CD4-positive, alpha-beta T cell (primary cell): ENCODE measurements at regions not wholly inside any gene's neighbourhood (a gene's known extent, or its start where the extent isn't known, plus 50 kb on each side); places are given as distances from the start of the nearest gene placed in this dataset.

Experiments
- ATAC-seq: fragments of 200-7000 bp; cut with Tn5 transposase; one replicate; pipeline ENCODE4 v1.10.0; 2022; ENCODE audit warnings: mild to moderate bottlenecking; ENCODE audit not compliant: poor library complexity
- CTCF ChIA-PET: fragments of 350-600 bp; sonication (Branson Sonifier 250); formaldehyde crosslinking; loops from one replicate; lab custom pipeline; 2021; ENCODE audit warnings: antibody characterized with exemption, inconsistent platforms; lab: Charles Lee
- POLR2A ChIA-PET: fragments of 350-600 bp; sonication (Branson Sonifier 250); formaldehyde crosslinking; loops from one replicate; lab custom pipeline; 2021; ENCODE audit warnings: antibody characterized with exemption, inconsistent platforms; lab: Charles Lee
- DNase-seq, 14 experiments: peaks; one replicate each; pipeline ENCODE4 v3.0.0-alpha.2; 2013 to 2020; ENCODE audit warnings: mixed read lengths in 2 of 14
- H3K27ac ChIP-seq, 2 donors: one replicate each; pipeline versions ENCODE4 v1.5.1 to v1.7.0; 2013; ENCODE audit warnings: low read length in 2 of 2, low read depth in 1 of 2, mild to moderate bottlenecking in 1 of 2
- H3K27me3 ChIP-seq, 2 experiments: 1 replicate in 1 of 2; 2 replicates in 1 of 2; pipeline versions ENCODE4 v1.6.1 to v1.7.0; 2013; ENCODE audit warnings: low read length in 2 of 2, control low read depth in 1 of 2, mild to moderate bottlenecking in 1 of 2, moderate library complexity in 1 of 2; ENCODE audit not compliant: insufficient read depth in 2 of 2, control insufficient read depth in 1 of 2
- H3K36me3 ChIP-seq: one replicate; pipeline ENCODE4 v1.6.1; 2013; ENCODE audit warnings: low read length, control low read depth; ENCODE audit not compliant: insufficient read depth
- H3K4me1 ChIP-seq: one replicate; pipeline ENCODE4 v1.6.1; 2013; ENCODE audit warnings: low read length, control low read depth; ENCODE audit not compliant: insufficient read depth
- H3K4me3 ChIP-seq: one replicate; pipeline ENCODE4 v1.5.1; 2013; ENCODE audit warnings: mild to moderate bottlenecking, low read length, moderate library complexity
- H3K9me3 ChIP-seq, 2 experiments: 1 replicate in 1 of 2; 2 replicates in 1 of 2; pipeline versions ENCODE4 v1.6.1 to v1.7.0; 2013; ENCODE audit warnings: low read length in 2 of 2, mild to moderate bottlenecking in 2 of 2, control low read depth in 1 of 2, moderate library complexity in 1 of 2; ENCODE audit not compliant: control insufficient read depth in 1 of 2, insufficient read depth in 1 of 2
- H3K27ac Mint-ChIP-seq: one replicate; pipeline ENCODE4 v1.8.0; 2020; ENCODE audit warnings: mixed read lengths
- H3K27me3 Mint-ChIP-seq: one replicate; pipeline ENCODE4 v1.8.0; 2021; ENCODE audit warnings: mixed read lengths
- H3K36me3 Mint-ChIP-seq: one replicate; pipeline ENCODE4 v1.8.0; 2021; ENCODE audit warnings: low read depth, mixed read lengths
- H3K4me1 Mint-ChIP-seq: one replicate; pipeline ENCODE4 v1.8.0; 2021; ENCODE audit warnings: low read depth, mixed read lengths
- H3K4me3 Mint-ChIP-seq: one replicate; pipeline ENCODE4 v1.8.0; 2020; ENCODE audit warnings: mild to moderate bottlenecking, mixed read lengths
- H3K9me3 Mint-ChIP-seq: one replicate; pipeline ENCODE4 v1.8.0; 2020; ENCODE audit warnings: mixed read lengths
- intact Hi-C, 2 experiments: fragments of 100-400 bp; cut with DNase I in 1 of 2; cut with micrococcal nuclease in 1 of 2; formaldehyde crosslinking; loops; one replicate each; pipeline versions ENCODE4 v1.15.1 to v1.9.0; 2023 to 2025; cut with DNase I, micrococcal nuclease
- TF ChIP-seq, protein P1 (sequence below): fragments of 200-600 bp; IDR thresholded peaks from one replicate; pipeline ENCODE4 v1.8.0; 2022; ENCODE audit warnings: antibody characterized with exemption, mild to moderate bottlenecking

DNA sequence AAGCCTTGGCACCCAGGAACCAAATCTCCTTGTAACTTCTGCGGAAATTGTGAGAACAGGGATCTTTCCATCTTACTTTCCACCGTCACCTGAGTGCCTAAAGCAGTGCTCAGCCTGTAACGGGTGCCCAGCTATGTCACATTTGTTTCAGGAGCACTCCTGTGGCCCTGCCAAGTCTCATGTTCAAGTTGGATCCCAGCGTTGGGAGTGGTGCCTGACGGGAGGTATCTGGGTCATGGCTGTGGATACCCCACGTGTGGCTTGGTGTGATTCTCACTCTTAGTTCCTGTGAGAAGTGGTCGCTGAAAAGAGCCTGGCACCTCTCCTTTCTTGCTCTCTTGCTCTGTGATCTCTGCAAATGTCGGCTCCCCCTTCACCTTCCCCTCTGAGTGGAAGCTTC, 114.9 kb downstream of the UQCRFS1 start:
- Mint-ChIP-seq H3K27ac (no peak overlapping the region), H3K27me3 (peaks cover 4% of the 10 kb centered on the region), H3K4me1 (no peaks in the 10 kb centered on the region), H3K9me3 (peaks cover 3% of the 10 kb centered on the region), H3K36me3 (no peaks in the 10 kb centered on the region), H3K4me3 (no peak overlapping the region)
- DNase-seq (no peak), ATAC-seq (no peak)
- CTCF ChIA-PET = no interaction called here
- TF ChIP-seq, protein P1, sequence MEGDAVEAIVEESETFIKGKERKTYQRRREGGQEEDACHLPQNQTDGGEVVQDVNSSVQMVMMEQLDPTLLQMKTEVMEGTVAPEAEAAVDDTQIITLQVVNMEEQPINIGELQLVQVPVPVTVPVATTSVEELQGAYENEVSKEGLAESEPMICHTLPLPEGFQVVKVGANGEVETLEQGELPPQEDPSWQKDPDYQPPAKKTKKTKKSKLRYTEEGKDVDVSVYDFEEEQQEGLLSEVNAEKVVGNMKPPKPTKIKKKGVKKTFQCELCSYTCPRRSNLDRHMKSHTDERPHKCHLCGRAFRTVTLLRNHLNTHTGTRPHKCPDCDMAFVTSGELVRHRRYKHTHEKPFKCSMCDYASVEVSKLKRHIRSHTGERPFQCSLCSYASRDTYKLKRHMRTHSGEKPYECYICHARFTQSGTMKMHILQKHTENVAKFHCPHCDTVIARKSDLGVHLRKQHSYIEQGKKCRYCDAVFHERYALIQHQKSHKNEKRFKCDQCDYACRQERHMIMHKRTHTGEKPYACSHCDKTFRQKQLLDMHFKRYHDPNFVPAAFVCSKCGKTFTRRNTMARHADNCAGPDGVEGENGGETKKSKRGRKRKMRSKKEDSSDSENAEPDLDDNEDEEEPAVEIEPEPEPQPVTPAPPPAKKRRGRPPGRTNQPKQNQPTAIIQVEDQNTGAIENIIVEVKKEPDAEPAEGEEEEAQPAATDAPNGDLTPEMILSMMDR = no peak
- POLR2A ChIA-PET = no interaction called here
- no peak overlapping the region for H3K27ac ChIP-seq
- H3K4me3 ChIP-seq = no peak overlapping the region
- no peaks in the 10 kb centered on the region for H3K4me1 ChIP-seq
- H3K36me3 ChIP-seq = no peaks in the 10 kb centered on the region
- intact Hi-C loops = no loop called here
- peaks cover 0 to 13% of the 10 kb centered on the region in 2 experiments for H3K9me3 ChIP-seq
- H3K27me3 ChIP-seq = peaks cover 0 to 3% of the 10 kb centered on the region in 2 experiments

DNA sequence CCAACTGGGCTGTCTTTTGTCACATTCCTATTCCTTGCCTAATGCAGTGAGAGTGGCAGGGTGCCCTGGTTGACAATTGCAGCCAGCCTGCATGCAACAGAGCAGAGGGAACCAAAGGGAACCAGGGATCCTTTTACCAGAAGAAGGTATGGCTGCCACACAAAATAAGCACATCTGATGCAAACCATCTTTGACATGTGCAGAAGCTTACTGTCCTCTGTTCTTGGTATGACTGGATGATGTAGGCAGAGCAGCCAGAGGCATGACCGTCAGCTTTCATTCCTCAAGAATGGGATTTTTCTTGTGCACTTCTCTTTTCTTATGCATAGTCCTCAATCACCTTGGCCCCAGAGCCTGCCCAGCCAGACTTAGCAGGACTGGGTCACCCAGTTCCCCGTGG, 116.1 kb downstream of the UQCRFS1 start:
- Mint-ChIP-seq H3K4me1 (no peaks in the 10 kb centered on the region), H3K9me3 (peaks cover 3% of the 10 kb centered on the region), H3K27ac (no peak overlapping the region), H3K27me3 (peaks cover 4% of the 10 kb centered on the region), H3K36me3 (no peaks in the 10 kb centered on the region), H3K4me3 (no peak overlapping the region)
- Histone ChIP-seq H3K27ac (no peak overlapping the region), H3K27me3 (peaks cover 0 to 3% of the 10 kb centered on the region in 2 experiments), H3K36me3 (no peaks in the 10 kb centered on the region), H3K9me3 (peaks cover 0 to 19% of the 10 kb centered on the region in 2 experiments), H3K4me1 (no peaks in the 10 kb centered on the region), H3K4me3 (no peak overlapping the region)
- intact Hi-C loops = no loop called here
- TF ChIP-seq, protein P1 = no peak
- ChIA-PET POLR2A (no interaction called here), CTCF (no interaction called here)
- DNase-seq (no peak), ATAC-seq (no peak)

DNA sequence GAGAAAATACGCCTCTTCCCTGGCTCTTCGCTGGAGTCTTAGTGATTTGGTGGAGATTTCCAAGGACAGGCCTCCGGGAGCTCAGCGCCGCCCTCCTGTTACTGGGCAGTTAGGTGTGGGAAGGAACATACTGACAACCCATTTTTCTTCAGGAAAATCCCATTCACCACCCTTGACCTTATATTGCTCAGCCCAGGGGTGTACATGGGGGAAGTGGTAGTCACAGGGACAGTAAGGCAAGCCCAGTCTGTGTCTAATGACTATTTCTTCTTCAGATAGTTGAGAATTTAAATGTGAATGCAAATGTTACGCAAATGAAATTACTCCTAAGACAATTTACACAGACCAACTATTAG, 119.4 kb downstream of the UQCRFS1 start:
- TF ChIP-seq, protein P1 = no peak
- Mint-ChIP-seq H3K9me3 (no peaks in the 10 kb centered on the region), H3K4me1 (no peaks in the 10 kb centered on the region), H3K27me3 (no peaks in the 10 kb centered on the region), H3K4me3 (no peak overlapping the region), H3K27ac (no peak overlapping the region), H3K36me3 (no peaks in the 10 kb centered on the region)
- ATAC-seq (no peak), DNase-seq (no peak)
- ChIA-PET CTCF (no interaction called here), POLR2A (no interaction called here)
- intact Hi-C loops = no loop called here
- no peaks in the 10 kb centered on the region for H3K27me3 ChIP-seq
- no peaks in the 10 kb centered on the region for H3K4me1 ChIP-seq
- H3K27ac ChIP-seq = no peak overlapping the region
- no peaks in the 10 kb centered on the region for H3K36me3 ChIP-seq
- peaks cover 0 to 11% of the 10 kb centered on the region in 2 experiments for H3K9me3 ChIP-seq
- H3K4me3 ChIP-seq = no peak overlapping the region
